MM.1S (cell line): ENCODE measurements at regions not wholly inside any gene's neighbourhood (a gene's known extent, or its start where the extent isn't known, plus 50 kb on each side); places are given as distances from the start of the nearest gene placed in this dataset.

Experiments used
- DNase-seq: peaks from one replicate; pipeline ENCODE4 v3.0.0-alpha.2; 2015
- H2AFZ ChIP-seq: fragments of 300-600 bp; sonication (generic); 2 replicates; pipeline ENCODE4 v1.6.0; 2016; ENCODE audit warnings: antibody characterized with exemption, low read length
- H3F3A ChIP-seq: fragments of 300-600 bp; sonication (generic); 2 replicates; pipeline ENCODE4 v1.6.1; 2016; ENCODE audit warnings: mild to moderate bottlenecking, antibody characterized with exemption, low read length, moderate library complexity, mixed read lengths; ENCODE audit not compliant: insufficient read depth
- H3K27ac ChIP-seq: fragments of 300-600 bp; sonication (generic); 2 replicates; pipeline ENCODE4 v1.5.1; 2016; ENCODE audit warnings: mild to moderate bottlenecking, low read length
- H3K27me3 ChIP-seq: fragments of 300-600 bp; sonication (generic); replicated peaks from 2 replicates; pipeline ENCODE4 v1.6.0; 2016; ENCODE audit warnings: low read length; ENCODE audit not compliant: insufficient read depth
- H3K36me3 ChIP-seq: fragments of 300-600 bp; sonication (generic); replicated peaks from 2 replicates; pipeline ENCODE4 v1.6.1; 2016; ENCODE audit warnings: mild to moderate bottlenecking, low read length, mixed read lengths; ENCODE audit not compliant: insufficient read depth
- H3K4me1 ChIP-seq: fragments of 300-600 bp; sonication (generic); 2 replicates; pipeline ENCODE4 v1.6.1; 2016; ENCODE audit warnings: low read length, mixed read lengths
- H3K4me2 ChIP-seq: fragments of 300-600 bp; sonication (generic); 2 replicates; pipeline ENCODE4 v1.6.0; 2016; ENCODE audit warnings: low read depth, low read length
- H3K4me3 ChIP-seq: fragments of 300-600 bp; sonication (generic); 2 replicates; pipeline ENCODE4 v1.5.1; 2016; ENCODE audit warnings: low read length, mixed read lengths
- H3K79me2 ChIP-seq: fragments of 300-600 bp; sonication (generic); 2 replicates; pipeline ENCODE4 v1.6.1; 2016; ENCODE audit warnings: mixed run types, low read length, mixed read lengths
- H3K9ac ChIP-seq: fragments of 300-600 bp; sonication (generic); 2 replicates; pipeline ENCODE4 v1.6.1; 2016; ENCODE audit warnings: low read length, mixed read lengths
- H3K9me2 ChIP-seq: fragments of 300-600 bp; sonication (generic); replicated peaks from 2 replicates; pipeline ENCODE4 v1.6.1; 2016; ENCODE audit warnings: mild to moderate bottlenecking, low read length, mixed read lengths; ENCODE audit not compliant: insufficient read depth
- H3K9me3 ChIP-seq: fragments of 300-600 bp; sonication (generic); replicated peaks from 2 replicates; pipeline ENCODE4 v1.6.1; 2016; ENCODE audit warnings: mild to moderate bottlenecking, low read length, mixed read lengths; ENCODE audit not compliant: insufficient read depth
- H4K20me1 ChIP-seq: fragments of 300-600 bp; sonication (generic); 2 replicates; pipeline ENCODE4 v1.6.1; 2016; ENCODE audit warnings: mild to moderate bottlenecking, low read length, moderate library complexity, mixed read lengths; ENCODE audit not compliant: insufficient read depth
- CTCF ChIP-seq: fragments of 300-600 bp; sonication (generic); IDR thresholded peaks from 2 replicates; pipeline ENCODE4 v1.5.1; 2016; ENCODE audit warnings: antibody characterized with exemption, low read length, mixed read lengths
- EZH2 ChIP-seq: fragments of 300-600 bp; sonication (generic); optimal IDR thresholded peaks from 2 replicates; pipeline ENCODE3; 2017; ENCODE audit warnings: low read depth, mild to moderate bottlenecking, antibody characterized with exemption, low read length, mixed read lengths
- EZH2phosphoT487 ChIP-seq: fragments of 300-600 bp; sonication (generic); IDR thresholded peaks from 2 replicates; pipeline ENCODE4 v1.6.1; 2018; ENCODE audit warnings: antibody characterized with exemption, low read length

- no peak overlapping the region for H3K27ac ChIP-seq
- H3K9ac ChIP-seq = no peak overlapping the region
- H3K27me3 ChIP-seq = no peaks in the 10 kb centered on the region
- no peaks in the 10 kb centered on the region for H3K36me3 ChIP-seq
- no peak for TF ChIP-seq EZH2phosphoT487
- no peak for TF ChIP-seq EZH2
- TF ChIP-seq CTCF = no peak
- no peak overlapping the region for H2AFZ ChIP-seq
- H3K79me2 ChIP-seq = no peaks in the 10 kb centered on the region
- no peak for DNase-seq
- no peaks in the 10 kb centered on the region for H3K9me2 ChIP-seq
- no peaks in the 10 kb centered on the region for H3K9me3 ChIP-seq
- no peak overlapping the region for H3K4me3 ChIP-seq
- no peaks in the 10 kb centered on the region for H4K20me1 ChIP-seq
- no peaks in the 10 kb centered on the region for H3K4me1 ChIP-seq
- no peak overlapping the region for H3K4me2 ChIP-seq
- no peaks in the 10 kb centered on the region for H3F3A ChIP-seq
Measured at GRCh38 chr13:70375718-70376117, 267.5 kb upstream of the KLHL1 start.

GRCh38 chr13:70370924-70371323, 262.7 kb upstream of the KLHL1 start:
- Histone ChIP-seq H2AFZ (no peak overlapping the region), H3K4me1 (no peaks in the 10 kb centered on the region), H3K4me2 (no peak overlapping the region), H4K20me1 (no peaks in the 10 kb centered on the region), H3K27ac (no peak overlapping the region), H3K79me2 (no peaks in the 10 kb centered on the region), H3K9me2 (no peaks in the 10 kb centered on the region), H3K9me3 (no peaks in the 10 kb centered on the region), H3K27me3 (no peaks in the 10 kb centered on the region), H3K9ac (no peak overlapping the region), H3K4me3 (no peak overlapping the region), H3F3A (no peaks in the 10 kb centered on the region), H3K36me3 (no peaks in the 10 kb centered on the region)
- no peak for DNase-seq
- no peak for TF ChIP-seq EZH2
- TF ChIP-seq CTCF = no peak
- TF ChIP-seq EZH2phosphoT487 = no peak

DNA sequence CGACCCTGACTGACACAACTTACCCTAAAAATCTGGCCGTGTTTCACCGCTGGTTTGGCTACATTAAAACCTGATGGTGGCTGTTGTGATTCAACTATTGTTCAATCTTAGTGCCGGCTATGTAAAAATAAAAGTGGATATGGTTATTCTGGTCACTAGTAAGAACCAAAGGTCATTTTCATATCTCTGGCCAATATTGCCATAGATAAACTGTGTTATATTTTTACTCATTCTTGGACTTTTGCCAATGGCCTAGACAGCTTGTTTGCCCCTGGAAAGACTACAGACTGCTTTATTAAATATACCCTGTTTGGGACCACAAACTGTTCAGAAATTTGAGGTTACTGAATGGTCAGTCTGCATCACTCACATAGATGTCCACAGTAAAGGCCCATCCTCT, 258.5 kb upstream of the KLHL1 start:
- Histone ChIP-seq H3K36me3 (no peaks in the 10 kb centered on the region), H3K9me3 (no peaks in the 10 kb centered on the region), H3K4me2 (no peak overlapping the region), H3K27ac (no peak overlapping the region), H3K79me2 (no peaks in the 10 kb centered on the region), H3K9me2 (no peaks in the 10 kb centered on the region), H2AFZ (no peak overlapping the region), H3F3A (no peaks in the 10 kb centered on the region), H3K27me3 (no peaks in the 10 kb centered on the region), H4K20me1 (no peaks in the 10 kb centered on the region), H3K4me3 (no peak overlapping the region), H3K9ac (no peak overlapping the region), H3K4me1 (no peaks in the 10 kb centered on the region)
- DNase-seq = no peak
- TF ChIP-seq EZH2 (no peak), EZH2phosphoT487 (no peak), CTCF (no peak)
